Motor neuron (in vitro differentiated cells): ENCODE measurements at regions not wholly inside any gene's neighbourhood (a gene's known extent, or its start where the extent isn't known, plus 50 kb on each side); places are given as distances from the start of the nearest gene placed in this dataset.
A peak's percentile ranks its signal among the peaks of the same experiment; 100 is the strongest.

Source experiments
- ATAC-seq, 8 experiments: fragments of 200-7000 bp; cut with Tn5 transposase; replicated peaks in 6 of 8; 2 replicates each; pipeline ENCODE4 v1.8.0; 2021; ENCODE audit warnings: mild to moderate bottlenecking in 8 of 8, moderate library complexity in 8 of 8
- H3K27ac ChIP-seq, 2 donors: fragments of 250-450 bp; sonication (Bioruptor Pico); 2 replicates each; pipeline ENCODE4 v1.9.0; 2021; ENCODE audit warnings: antibody characterized with exemption in 2 of 2, mild to moderate bottlenecking in 2 of 2, moderate library complexity in 1 of 2
- H3K4me1 ChIP-seq, 2 donors: fragments of 250-450 bp; sonication (Bioruptor Pico); replicated peaks in 1 of 2; 2 replicates each; pipeline ENCODE4 v1.6.1; 2021; ENCODE audit warnings: antibody characterized with exemption in 2 of 2, mild to moderate bottlenecking in 2 of 2, moderate library complexity in 1 of 2
- H3K4me3 ChIP-seq, 5 donors: fragments of 250-450 bp; sonication (Bioruptor Pico); 2 replicates each; pipeline ENCODE4 v1.9.0; 2021; ENCODE audit warnings: antibody characterized with exemption in 5 of 5, mild to moderate bottlenecking in 5 of 5, moderate library complexity in 4 of 5
- WGBS, 10 experiments: fragments of 450-650 bp; shearing (Covaris generic); methylation state at CpG; one replicate each; pipeline ENCODE4 v1.0.0; 2022; 5-methylcytosine and 5-hydroxymethylcytosine counted together
- in situ Hi-C, 9 experiments: fragments of 400-800 bp; cut with MboI; loops; one replicate each; pipeline ENCODE4 v1.15.0; 2021; ENCODE audit warnings: low sequenced_read_pairs in 9 of 9, low pct_unique_long_range_greater_than_20kb in 2 of 9; ENCODE audit not compliant: unreplicated experiment in 9 of 9

DNA sequence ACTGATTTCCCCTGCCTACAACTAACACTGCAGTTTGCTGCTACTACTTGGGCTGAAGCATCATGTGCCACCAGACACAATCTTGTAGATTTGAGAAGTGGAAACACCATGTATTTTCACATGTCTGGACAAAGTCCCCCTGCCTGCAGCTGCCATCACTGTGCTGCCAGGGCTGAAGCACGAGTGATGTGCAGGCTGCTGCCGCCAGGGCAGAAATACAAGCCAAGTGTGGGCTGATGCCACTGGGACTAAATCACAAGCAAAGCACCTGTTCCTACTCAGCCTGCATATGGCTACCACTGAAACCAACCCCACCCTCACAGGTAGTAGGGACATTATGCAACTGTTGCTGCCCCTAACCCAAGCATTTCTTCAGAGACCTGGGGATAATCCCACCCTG is 179.5 kb upstream of the SLC35G4 start:
- Histone ChIP-seq H3K27ac (no peak overlapping the region), H3K4me1 (no peaks in the 10 kb centered on the region), H3K4me3 (no peak overlapping the region)
- no peak for ATAC-seq
- 90 to 100% (median 100%) methylated on average over 1 to 2 of the region's 2 CpGs; no CpG with 5 or more reads in 6 of the 10 experiments for WGBS, 10 experiments
- in situ Hi-C loops = no loop called here

DNA sequence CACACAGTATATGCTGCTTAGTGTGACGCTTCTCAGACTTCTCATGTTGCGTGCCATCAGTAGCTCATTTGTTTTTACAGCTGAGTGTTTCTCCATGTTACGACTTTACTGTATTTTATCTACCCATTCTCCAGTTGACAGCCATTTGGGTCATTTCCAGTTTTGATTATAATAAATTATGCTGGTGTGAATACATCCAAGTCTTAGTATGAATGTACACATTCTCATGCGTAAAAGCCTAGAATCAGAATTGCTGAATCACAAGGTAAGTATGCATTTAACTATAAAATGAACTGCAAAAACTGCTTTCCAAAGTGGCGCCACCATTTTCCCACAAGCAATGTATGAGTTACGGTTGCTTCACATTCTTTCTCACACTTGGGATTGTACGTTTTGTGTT is 184.2 kb upstream of the SLC35G4 start:
- Histone ChIP-seq H3K4me1 (no peaks in the 10 kb centered on the region), H3K4me3 (no peak overlapping the region), H3K27ac (no peak overlapping the region)
- in situ Hi-C loops = no loop called here
- 24 to 100% (median 81%) methylated on average over 1 to 7 of the region's 7 CpGs for WGBS, 10 experiments
- peak in 1 of 8 experiments; percentile 31 for ATAC-seq

DNA sequence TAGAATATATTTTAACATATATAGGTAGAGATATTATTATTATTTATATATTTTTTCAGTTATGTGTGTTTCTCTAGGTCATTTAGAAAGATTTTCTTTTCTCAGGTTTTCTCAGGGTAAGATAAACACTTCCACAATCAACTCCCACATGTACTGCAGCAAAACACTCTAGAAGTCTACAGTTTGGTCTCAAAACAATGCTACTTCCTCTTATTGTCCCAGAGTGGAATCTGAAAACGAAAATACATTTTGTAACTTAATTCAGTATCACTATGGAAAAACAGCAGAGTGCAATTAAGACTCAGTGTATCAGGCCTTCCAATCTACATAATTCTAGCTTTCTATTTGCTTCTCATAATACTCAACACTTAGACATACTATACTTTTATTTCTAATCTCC is 190.1 kb upstream of the SLC35G4 start:
- ATAC-seq = no peak
- H3K27ac ChIP-seq = no peak overlapping the region
- WGBS, 10 experiments = 0 to 100% (median 68%) methylated on average over 1 of the region's 1 CpG; no CpG with 5 or more reads in 2 of the 10 experiments
- H3K4me3 ChIP-seq = no peak overlapping the region
- in situ Hi-C loops = loop anchor here in 1 of 9 experiments (25.0 kb wide), 1 partner anchor 93 kb away; no protein-coding TSS in a partner anchor
- no peaks in the 10 kb centered on the region for H3K4me1 ChIP-seq

DNA sequence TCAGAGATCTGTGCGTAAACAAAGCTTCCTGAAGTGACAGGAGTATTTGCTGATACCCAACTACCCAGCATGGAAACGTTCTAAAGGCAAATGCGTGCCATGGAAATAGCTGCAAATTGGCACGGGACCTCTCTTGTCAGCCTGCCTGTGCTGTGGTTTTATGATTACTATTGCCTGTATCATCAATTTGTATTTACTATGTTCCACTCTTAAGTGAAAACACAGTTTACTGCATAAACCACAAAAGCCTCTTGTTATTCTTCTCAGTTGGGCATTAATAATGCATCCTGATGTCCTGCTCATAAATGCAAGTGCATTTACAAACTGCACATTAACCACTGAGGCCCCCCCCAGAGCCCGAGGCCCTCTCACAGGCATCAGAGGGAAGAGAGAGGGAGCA is 196.6 kb upstream of the SLC35G4 start:
- peak in 2 of 8 experiments; percentile 23 to 62 for ATAC-seq
- 6 to 100% (median 51%) methylated on average over 1 to 5 of the region's 5 CpGs; no CpG with 5 or more reads in 1 of the 10 experiments for WGBS, 10 experiments

DNA sequence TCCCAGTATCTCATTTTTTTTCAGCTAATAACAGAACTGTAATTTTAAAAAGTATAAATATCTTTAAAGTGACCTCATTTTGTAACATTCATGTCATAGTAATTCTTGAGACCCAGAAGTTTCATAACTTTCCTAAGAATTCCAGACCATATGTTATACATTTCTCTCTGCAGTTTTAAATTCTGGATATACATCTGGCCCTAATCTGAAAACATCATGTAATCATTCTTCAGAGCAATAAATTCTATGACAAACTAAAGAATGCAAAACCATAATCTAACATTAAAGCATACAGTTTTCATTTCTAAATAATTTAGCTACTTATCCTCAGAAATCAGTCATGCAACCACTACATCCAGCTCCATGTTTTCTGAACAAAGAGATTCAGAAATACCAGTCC is 198.3 kb upstream of the SLC35G4 start:
- in situ Hi-C loops = loop anchor here in 1 of 9 experiments (25.0 kb wide), 1 partner anchor 101 kb away; no protein-coding TSS in a partner anchor
- Histone ChIP-seq H3K4me3 (no peak overlapping the region), H3K4me1 (no peaks in the 10 kb centered on the region), H3K27ac (no peak overlapping the region)
- ATAC-seq = no peak

More for the DNA sequence above, 196.6 kb upstream of the SLC35G4 start:
- Histone ChIP-seq H3K4me3 (no peak overlapping the region), H3K4me1 (no peaks in the 10 kb centered on the region), H3K27ac (no peak overlapping the region)
- in situ Hi-C loops = loop anchor here in 1 of 9 experiments (25.0 kb wide), 1 partner anchor 99 kb away; no protein-coding TSS in a partner anchor

DNA sequence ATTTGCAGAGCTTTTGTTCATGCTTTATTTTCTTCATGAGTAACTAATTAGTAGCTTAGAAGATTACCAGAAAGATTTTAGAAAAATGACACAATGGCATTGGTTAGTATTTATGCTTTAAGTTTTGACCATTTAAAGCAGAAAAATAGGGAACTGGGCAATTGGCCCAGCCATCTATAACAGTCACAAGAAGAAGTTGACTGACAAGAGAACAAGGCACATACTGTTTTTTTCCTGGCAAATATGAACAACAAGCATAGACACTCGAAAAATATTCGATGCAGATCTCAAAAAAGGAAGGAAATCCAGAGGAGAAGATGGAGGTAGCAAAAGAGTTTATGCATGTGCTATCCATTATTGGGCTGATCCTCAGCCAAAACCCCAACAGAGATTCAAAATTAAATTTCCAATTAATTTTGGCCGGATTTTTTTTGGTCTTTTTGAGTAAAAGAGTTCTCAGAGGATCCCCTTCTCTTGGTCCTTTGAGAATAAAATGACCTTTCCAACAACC is 200.8 kb upstream of the SLC35G4 start:
- no peak for ATAC-seq
- Histone ChIP-seq H3K4me3 (no peak overlapping the region), H3K4me1 (no peaks in the 10 kb centered on the region), H3K27ac (no peak overlapping the region)
- 0 to 94% (median 70%) methylated on average over 1 to 3 of the region's 3 CpGs; no CpG with 5 or more reads in 1 of the 10 experiments for WGBS, 10 experiments
- in situ Hi-C loops = loop anchor here in 1 of 9 experiments (25.0 kb wide), 1 partner anchor 104 kb away; no protein-coding TSS in a partner anchor

DNA sequence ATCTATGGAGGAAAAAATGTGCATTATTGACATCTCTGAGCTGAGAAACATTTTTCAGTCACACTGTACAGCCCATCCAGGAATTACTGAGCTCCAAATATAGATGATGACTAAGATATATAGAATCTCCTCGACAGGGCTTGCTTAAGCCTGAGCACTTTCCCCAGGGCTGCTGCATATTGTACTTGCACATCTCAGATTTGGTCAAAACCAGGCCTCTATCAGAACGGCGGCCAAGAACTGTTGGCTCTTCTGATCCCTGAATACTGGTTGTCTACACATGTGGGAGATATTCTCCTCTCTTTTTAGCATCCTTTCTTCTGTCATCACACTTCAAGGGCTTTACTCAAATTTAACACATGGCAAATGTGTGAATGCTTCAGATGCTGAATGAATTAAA is 201.5 kb upstream of the SLC35G4 start:
- H3K27ac ChIP-seq = no peak overlapping the region
- ATAC-seq = peak in 4 of 8 experiments; percentile 21 to 94 (median 46)
- in situ Hi-C loops = loop anchor here in 1 of 9 experiments (25.0 kb wide), 1 partner anchor 104 kb away; no protein-coding TSS in a partner anchor
- no peak overlapping the region for H3K4me3 ChIP-seq
- H3K4me1 ChIP-seq = no peaks in the 10 kb centered on the region
- 0 to 100% (median 72%) methylated on average over 1 to 3 of the region's 3 CpGs; no CpG with 5 or more reads in 4 of the 10 experiments for WGBS, 10 experiments

DNA sequence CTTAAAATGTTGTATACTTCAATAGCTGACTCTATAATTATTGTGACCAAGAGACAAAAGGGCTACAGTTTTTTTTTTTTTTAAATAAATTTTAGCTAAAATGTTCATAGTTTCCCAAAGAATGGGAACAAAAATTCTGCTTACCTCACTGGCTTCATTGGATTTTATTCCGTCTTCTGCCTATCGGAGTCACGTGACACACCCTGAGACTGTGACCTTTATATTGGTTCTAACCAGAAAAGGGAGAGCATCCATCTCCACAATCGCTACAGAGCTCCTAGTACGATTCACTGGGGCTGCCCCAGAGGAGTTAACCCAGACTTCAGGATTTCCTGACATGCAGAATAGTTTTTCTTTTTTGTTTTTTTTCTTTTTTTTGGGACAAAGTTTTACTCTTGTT is 203.6 kb upstream of the SLC35G4 start:
- in situ Hi-C loops = loop anchor here in 1 of 9 experiments (25.0 kb wide), 1 partner anchor 106 kb away; no protein-coding TSS in a partner anchor
- no peak overlapping the region for H3K27ac ChIP-seq
- no peak overlapping the region for H3K4me3 ChIP-seq
- ATAC-seq = no peak
- H3K4me1 ChIP-seq = no peaks in the 10 kb centered on the region
- WGBS, 10 experiments = 56 to 100% (median 90%) methylated on average over 1 to 5 of the region's 5 CpGs; no CpG with 5 or more reads in 1 of the 10 experiments

DNA sequence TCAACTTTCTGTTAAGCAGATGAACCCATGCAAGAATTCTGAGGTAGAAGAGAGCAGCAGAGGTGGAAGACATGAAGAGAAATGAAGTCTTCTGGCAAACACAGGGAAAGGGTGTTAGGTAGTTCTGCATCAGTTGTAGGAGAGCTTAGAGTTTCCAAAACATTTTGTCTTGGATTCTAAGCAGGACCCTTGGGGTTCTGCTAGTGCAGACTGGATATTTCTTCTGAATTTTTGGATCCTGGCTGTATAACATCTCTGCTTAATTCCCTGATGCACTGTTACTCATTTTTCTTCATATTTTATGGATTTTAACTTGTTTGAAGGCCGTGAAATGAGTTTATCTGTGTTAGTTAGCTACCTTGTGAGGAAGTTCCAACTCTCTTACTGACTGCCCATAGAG is 208.7 kb upstream of the SLC35G4 start:
- in situ Hi-C loops = loop anchor here in 1 of 9 experiments (25.0 kb wide), 1 partner anchor 112 kb away; no protein-coding TSS in a partner anchor
- H3K4me1 ChIP-seq = no peaks in the 10 kb centered on the region
- WGBS, 10 experiments = 0 to 100% (median 53%) methylated on average over 1 of the region's 1 CpG; no CpG with 5 or more reads in 2 of the 10 experiments
- no peak overlapping the region for H3K27ac ChIP-seq
- no peak overlapping the region for H3K4me3 ChIP-seq
- ATAC-seq = no peak

DNA sequence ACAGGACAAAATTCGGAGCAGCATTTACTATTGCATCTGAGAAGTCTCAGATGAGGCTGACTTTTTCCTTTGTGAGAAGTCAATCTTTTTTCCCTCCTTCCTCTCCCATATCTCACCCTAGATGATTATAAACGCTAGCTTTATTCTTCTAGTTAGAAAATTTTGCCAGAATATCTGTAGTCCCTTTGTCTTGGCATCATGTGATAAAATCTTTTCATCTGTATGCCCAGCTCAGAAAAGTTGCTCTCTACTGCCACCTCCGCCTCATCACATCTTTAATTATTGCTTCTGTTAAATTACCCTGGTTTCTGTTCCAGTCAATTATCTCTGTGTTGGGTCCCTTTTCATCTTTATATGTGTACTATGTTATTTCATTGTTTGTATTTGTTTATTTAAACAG is 210.8 kb upstream of the SLC35G4 start:
- Histone ChIP-seq H3K4me3 (no peak overlapping the region), H3K27ac (no peak overlapping the region), H3K4me1 (no peaks in the 10 kb centered on the region)
- in situ Hi-C loops = no loop called here
- 39 to 100% (median 86%) methylated on average over 2 to 3 of the region's 3 CpGs; no CpG with 5 or more reads in 1 of the 10 experiments for WGBS, 10 experiments
- no peak for ATAC-seq

DNA sequence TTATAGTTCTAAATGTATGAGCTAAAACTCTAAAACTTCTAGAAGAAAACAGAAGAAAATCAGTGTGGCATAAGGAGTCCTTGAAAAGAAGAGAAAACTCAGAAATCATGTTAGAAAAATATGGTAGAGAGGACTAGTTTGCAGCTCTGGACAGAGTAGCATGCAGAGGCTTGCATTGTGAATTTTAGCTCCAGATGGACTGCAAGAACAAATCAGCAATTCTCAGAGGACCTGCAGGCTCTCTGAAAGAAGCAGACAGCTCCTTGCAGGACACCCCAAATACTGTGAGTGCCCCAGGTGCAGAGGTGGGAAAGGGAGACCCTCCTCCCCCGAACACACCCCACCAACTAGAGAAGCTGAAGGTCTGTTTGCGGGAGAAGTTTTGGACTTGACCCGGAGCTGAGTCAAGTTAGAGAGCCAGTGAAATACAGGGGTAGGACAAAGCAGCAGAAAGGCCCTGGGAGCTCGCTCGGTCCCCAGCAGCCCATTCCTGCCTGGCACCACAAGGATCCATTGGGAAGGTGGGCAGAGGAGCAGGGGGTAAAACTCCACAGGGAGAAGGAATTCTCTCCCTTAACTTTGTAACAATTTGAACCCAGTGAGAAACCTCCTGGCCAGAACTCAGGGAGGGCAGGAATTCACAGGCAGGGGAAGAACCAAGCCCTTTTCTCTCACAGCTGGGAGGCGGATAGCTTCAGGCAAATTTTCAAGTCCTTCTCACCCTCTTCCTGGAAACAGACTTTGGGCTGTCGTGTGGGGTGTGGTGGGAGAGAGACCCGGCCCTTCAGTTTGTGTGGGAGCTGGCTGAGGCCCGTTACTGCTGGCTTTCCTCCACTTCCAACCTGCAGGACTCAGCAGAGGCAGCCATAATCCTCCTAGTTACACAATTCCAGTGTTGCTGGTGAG is 216.2 kb upstream of the SLC35G4 start:
- ATAC-seq = peak in 3 of 8 experiments; percentile 74 to 93 (median 87)
- WGBS, 10 experiments = 13 to 94% (median 55%) methylated on average over 1 to 5 of the region's 9 CpGs; no CpG with 5 or more reads in 2 of the 10 experiments
- Histone ChIP-seq H3K4me3 (no peak overlapping the region), H3K27ac (no peak overlapping the region), H3K4me1 (peaks cover 0 to 16% of the 10 kb centered on the region in 2 donors)
- in situ Hi-C loops = no loop called here

DNA sequence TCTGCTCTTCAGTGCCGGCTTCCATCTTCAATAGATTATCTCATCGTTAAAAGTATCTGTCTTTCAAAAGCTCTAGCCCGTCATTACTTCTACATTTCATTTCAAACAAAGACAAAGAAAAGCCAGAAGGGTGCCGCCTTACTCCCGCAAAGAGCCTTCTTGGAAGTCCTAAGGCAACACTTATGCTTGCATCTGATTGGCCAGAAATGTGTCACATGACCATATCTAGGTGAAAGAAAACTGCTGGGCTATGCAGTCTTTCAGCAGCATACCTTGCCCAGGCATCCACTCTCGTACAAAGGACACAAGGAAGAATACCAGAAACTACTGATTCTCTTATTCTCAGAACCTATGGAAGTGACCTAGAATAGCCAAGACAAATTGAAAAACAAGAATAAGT is 217.1 kb upstream of the SLC35G4 start:
- ATAC-seq = peak in 1 of 8 experiments; percentile 35
- H3K27ac ChIP-seq = no peak overlapping the region
- in situ Hi-C loops = no loop called here
- no peak overlapping the region for H3K4me3 ChIP-seq
- peaks cover 0 to 18% of the 10 kb centered on the region in 2 donors for H3K4me1 ChIP-seq
- 61 to 98% (median 81%) methylated on average over 1 to 6 of the region's 6 CpGs for whole genome bisulfite sequencing, 10 experiments

DNA sequence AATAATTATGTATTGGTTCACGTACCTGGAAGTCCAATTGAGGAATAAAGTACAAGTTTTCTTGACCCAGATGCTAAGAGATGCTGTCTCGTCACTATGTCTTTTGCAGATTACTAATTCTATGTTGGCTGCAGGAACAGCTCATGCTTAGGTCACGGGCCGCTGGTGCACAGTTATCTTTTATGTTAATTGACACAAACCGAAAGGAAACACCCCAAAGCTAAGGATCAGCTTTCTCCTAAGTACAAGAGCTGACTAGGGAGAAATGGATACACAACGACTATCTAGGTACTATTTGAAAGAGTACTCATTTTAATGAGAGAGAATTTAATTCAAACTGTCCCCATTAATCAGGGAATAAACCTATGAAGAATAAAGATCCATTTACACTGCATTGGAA is 217.7 kb upstream of the SLC35G4 start:
- 19 to 100% (median 90%) methylated on average over 1 to 6 of the region's 6 CpGs; no CpG with 5 or more reads in 3 of the 10 experiments for WGBS, 10 experiments
- Histone ChIP-seq H3K4me3 (no peak overlapping the region), H3K27ac (no peak overlapping the region), H3K4me1 (peaks cover 0 to 18% of the 10 kb centered on the region in 2 donors)
- in situ Hi-C loops = no loop called here
- ATAC-seq = peak in 3 of 8 experiments; percentile 18 to 63 (median 37)
